ENCODE measurements at regions not wholly inside any gene's neighbourhood (a gene's known extent, or its start where the extent isn't known, plus 50 kb on each side); places are given as distances from the start of the nearest gene placed in this dataset.

DNA sequence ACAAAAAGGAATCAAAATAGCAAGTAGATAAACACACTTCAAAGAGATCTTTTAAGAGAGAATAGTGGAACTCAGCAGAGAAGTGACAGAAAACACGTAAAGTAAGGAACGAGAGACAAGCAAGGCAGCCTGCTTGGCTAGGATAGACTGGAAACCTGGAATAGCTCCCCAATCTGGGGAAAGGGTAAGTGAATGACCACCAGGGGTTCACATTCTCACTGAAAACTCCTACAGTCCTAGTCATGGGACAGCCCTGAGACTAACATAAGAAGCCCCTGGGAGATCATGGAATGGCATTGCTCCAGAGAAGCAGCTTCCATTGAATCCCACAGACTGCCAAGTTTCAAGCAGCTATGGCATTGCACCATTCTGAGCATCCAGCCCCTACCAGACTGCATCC, 363.6 kb upstream of the ARPP21 start:
- no peak for TF ChIP-seq CTCF (IDR thresholded peaks at IDR 0.05)
- no peak for TF ChIP-seq POLR2A (IDR thresholded peaks at IDR 0.05)

All from Peyer's patch (tissue), 4 donors.